Mesenchymal stem cell (in vitro differentiated cells and primary cell): ENCODE measurements at regions not wholly inside any gene's neighbourhood (a gene's known extent, or its start where the extent isn't known, plus 50 kb on each side); places are given as distances from the start of the nearest gene placed in this dataset.

Source experiments
- DNase-seq: peaks from one replicate; pipeline ENCODE4 v3.0.0-alpha.2; 2013
- H2AFZ ChIP-seq: one replicate; pipeline ENCODE4 v1.6.1; 2013; ENCODE audit warnings: low read depth, mild to moderate bottlenecking, control low read depth, inconsistent platforms, low read length, moderate library complexity
- H2AK5ac ChIP-seq: 2 replicates; pipeline ENCODE4 v1.6.1; 2013; ENCODE audit warnings: low read length, moderate library complexity, mild to moderate bottlenecking, inconsistent platforms; ENCODE audit not compliant: severe bottlenecking
- H2BK120ac ChIP-seq: one replicate; pipeline ENCODE4 v1.6.1; 2013; ENCODE audit warnings: low read depth, mild to moderate bottlenecking, inconsistent platforms, low read length, moderate library complexity
- H2BK12ac ChIP-seq, 2 experiments: one replicate each; pipeline ENCODE4 v1.6.1; 2013; ENCODE audit warnings: inconsistent platforms in 2 of 2, low read length in 2 of 2, mild to moderate bottlenecking in 2 of 2, moderate library complexity in 2 of 2, control low read depth in 1 of 2
- H2BK15ac ChIP-seq: one replicate; pipeline ENCODE4 v1.6.1; 2013; ENCODE audit warnings: mild to moderate bottlenecking, low read depth, inconsistent platforms; ENCODE audit not compliant: poor library complexity, severe bottlenecking
- H2BK5ac ChIP-seq: 2 replicates; pipeline ENCODE4 v1.6.1; 2013; ENCODE audit warnings: low read depth, mild to moderate bottlenecking, low read length, control low read depth, inconsistent platforms; ENCODE audit not compliant: poor library complexity, severe bottlenecking
- H3K14ac ChIP-seq, 2 experiments: one replicate each; pipeline ENCODE4 v1.6.1; 2013; ENCODE audit warnings: inconsistent platforms in 2 of 2, low read length in 2 of 2, control low read depth in 1 of 2, mild to moderate bottlenecking in 1 of 2, moderate library complexity in 1 of 2
- H3K18ac ChIP-seq, 2 experiments: one replicate each; pipeline ENCODE4 v1.6.1; 2013; ENCODE audit warnings: inconsistent platforms in 2 of 2, low read length in 2 of 2, control low read depth in 1 of 2, low read depth in 1 of 2, mild to moderate bottlenecking in 1 of 2
- H3K23ac ChIP-seq, 2 experiments: one replicate each; pipeline ENCODE4 v1.6.1; 2013; ENCODE audit warnings: inconsistent platforms in 2 of 2, low read length in 2 of 2, mild to moderate bottlenecking in 2 of 2, moderate library complexity in 2 of 2, control low read depth in 1 of 2
- H3K27ac ChIP-seq: 2 replicates; pipeline ENCODE4 v1.5.1; 2013; ENCODE audit warnings: mild to moderate bottlenecking, moderate library complexity, low read length, control low read depth, inconsistent platforms; ENCODE audit not compliant: poor library complexity, severe bottlenecking
- H3K27me3 ChIP-seq, 2 experiments: 2 replicates each; pipeline versions ENCODE4 v1.6.1 to v1.7.0; 2013; ENCODE audit warnings: low read length in 2 of 2, mild to moderate bottlenecking in 2 of 2, moderate library complexity in 2 of 2, control low read depth in 1 of 2, inconsistent platforms in 1 of 2; ENCODE audit not compliant: control insufficient read depth in 1 of 2, insufficient read depth in 1 of 2
- H3K36me3 ChIP-seq, 2 experiments: 2 replicates each; pipeline versions ENCODE4 v1.6.1 to v1.7.0; 2013; ENCODE audit warnings: low read length in 2 of 2, control low read depth in 1 of 2, inconsistent platforms in 1 of 2, low read depth in 1 of 2, mild to moderate bottlenecking in 1 of 2; ENCODE audit not compliant: insufficient read depth in 2 of 2, control insufficient read depth in 1 of 2
- H3K4ac ChIP-seq, 2 experiments: one replicate each; pipeline ENCODE4 v1.6.1; 2013; ENCODE audit warnings: inconsistent platforms in 2 of 2, low read length in 2 of 2, mild to moderate bottlenecking in 2 of 2, moderate library complexity in 2 of 2, control low read depth in 1 of 2, low read depth in 1 of 2
- H3K4me1 ChIP-seq: 2 replicates; pipeline ENCODE4 v1.6.1; 2013; ENCODE audit warnings: low read depth, low read length, control low read depth; ENCODE audit not compliant: control insufficient read depth, insufficient read depth
- H3K4me2 ChIP-seq: 2 replicates; pipeline ENCODE4 v1.6.1; 2013; ENCODE audit warnings: low read length, mild to moderate bottlenecking, inconsistent platforms; ENCODE audit not compliant: poor library complexity, severe bottlenecking
- H3K4me3 ChIP-seq, 2 experiments: 2 replicates each; pipeline versions ENCODE4 v1.5.1 to v1.7.0; 2013; ENCODE audit warnings: low read length in 2 of 2, mild to moderate bottlenecking in 2 of 2, control low read depth in 1 of 2, low read depth in 1 of 2; ENCODE audit not compliant: insufficient read depth in 1 of 2
- H3K79me1 ChIP-seq: replicated peaks from 2 replicates; pipeline ENCODE4 v1.6.1; 2013; ENCODE audit warnings: mild to moderate bottlenecking, control low read depth, low read length, inconsistent platforms; ENCODE audit not compliant: poor library complexity, severe bottlenecking
- H3K9ac ChIP-seq: 2 replicates; pipeline ENCODE4 v1.7.0; 2013; ENCODE audit warnings: mild to moderate bottlenecking, low read length, moderate library complexity
- H3K9me3 ChIP-seq: 2 replicates; pipeline ENCODE4 v1.7.0; 2013; ENCODE audit warnings: mild to moderate bottlenecking, low read length; ENCODE audit not compliant: control insufficient read depth
- H4K8ac ChIP-seq: one replicate; pipeline ENCODE4 v1.6.1; 2013; ENCODE audit warnings: inconsistent platforms, mild to moderate bottlenecking, low read length, moderate library complexity
- H4K91ac ChIP-seq: one replicate; pipeline ENCODE4 v1.6.1; 2013; ENCODE audit warnings: mild to moderate bottlenecking, low read length, inconsistent platforms
- WGBS: methylation state at CpG from one replicate; pipeline ENCODE4 v1.1.7; 2013; ENCODE audit warnings: mixed read lengths; 5-methylcytosine and 5-hydroxymethylcytosine counted together

DNA sequence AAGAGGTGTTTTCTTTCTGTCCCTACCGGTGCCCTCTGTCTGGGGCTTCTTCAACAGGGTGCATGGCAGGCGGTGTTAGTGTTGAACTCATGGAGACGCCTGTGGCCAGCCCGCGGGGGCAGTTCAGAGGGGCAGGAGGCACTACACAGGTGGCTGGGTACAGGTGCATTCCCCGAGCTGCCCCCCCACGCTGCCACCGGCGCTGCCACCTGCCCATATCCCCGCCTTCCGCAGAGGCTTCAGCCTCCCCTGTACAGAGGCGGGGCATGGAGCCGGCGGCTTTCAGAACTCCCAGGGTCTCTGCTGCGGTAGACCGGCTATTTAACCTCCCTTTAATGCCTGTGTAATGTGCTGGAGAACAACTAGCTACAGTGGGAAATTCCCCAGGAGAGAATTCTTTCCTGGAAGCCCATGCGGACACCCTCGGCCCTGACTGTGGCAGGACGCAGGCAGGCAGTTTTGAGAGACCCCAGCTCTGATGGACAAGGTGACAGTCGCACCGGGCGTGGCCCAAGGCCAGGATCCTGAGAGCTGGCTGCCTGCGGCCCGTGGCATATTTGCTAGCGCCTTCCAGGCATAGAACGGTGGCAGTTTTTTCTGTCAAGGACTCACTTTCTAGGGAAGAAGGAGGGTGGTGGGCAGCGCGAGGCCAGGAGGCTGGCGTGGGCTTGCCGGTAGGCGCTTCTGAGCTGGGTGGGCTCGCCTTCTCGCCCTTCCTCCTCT is 53.7 kb upstream of the ZNF32 start:
- 89% methylated on average over 33 of the region's 33 CpGs for WGBS
- no peak overlapping the region for H2BK15ac ChIP-seq
- H2BK120ac ChIP-seq = no peak overlapping the region
- no peaks in the 10 kb centered on the region for H3K9me3 ChIP-seq
- peaks cover 4 to 32% of the 10 kb centered on the region in 2 experiments for H3K27me3 ChIP-seq
- H4K8ac ChIP-seq = no peak overlapping the region
- no peaks in the 10 kb centered on the region for H3K79me1 ChIP-seq
- no peak overlapping the region for H3K9ac ChIP-seq
- DNase-seq = no peak
- H2BK5ac ChIP-seq = no peak overlapping the region
- peak overlapping the region; percentile 28 for H4K91ac ChIP-seq
- no peak overlapping the region for H3K14ac ChIP-seq
- no peak overlapping the region for H3K4me3 ChIP-seq
- no peak overlapping the region for H2AK5ac ChIP-seq
- H2AFZ ChIP-seq = no peak overlapping the region
- no peaks in the 10 kb centered on the region for H3K36me3 ChIP-seq
- H3K4ac ChIP-seq = no peak overlapping the region
- no peak overlapping the region for H3K4me2 ChIP-seq
- H3K4me1 ChIP-seq = peaks cover 6% of the 10 kb centered on the region
- H3K27ac ChIP-seq = no peak overlapping the region
- H2BK12ac ChIP-seq = no peak overlapping the region
- H3K18ac ChIP-seq = no peak overlapping the region
- H3K23ac ChIP-seq = no peak overlapping the region

DNA sequence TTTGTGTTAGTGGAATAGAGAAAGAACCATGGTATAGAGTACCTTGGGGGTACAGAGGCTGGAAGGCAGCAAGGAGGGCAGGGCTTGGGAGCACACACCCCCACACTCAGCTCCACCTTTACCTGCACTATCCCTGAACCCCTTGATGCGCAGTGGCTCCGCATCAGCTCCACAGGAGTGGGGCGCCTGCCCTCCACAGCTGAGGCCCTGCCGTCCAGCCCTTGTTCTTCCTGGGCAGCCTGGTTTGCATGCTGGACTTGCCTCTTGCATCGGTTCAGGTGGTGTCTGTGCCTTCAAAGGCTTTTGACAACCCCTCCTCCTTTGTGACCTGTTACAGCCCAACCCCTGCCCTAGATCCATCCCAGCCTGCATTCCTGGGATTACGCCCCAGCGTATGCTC is 52.6 kb upstream of the ZNF32 start:
- Histone ChIP-seq H3K4me3 (no peak overlapping the region), H4K91ac (peak overlapping the region; percentile 34), H3K4me2 (no peak overlapping the region), H2AFZ (no peak overlapping the region), H3K4me1 (peaks cover 6% of the 10 kb centered on the region), H4K8ac (no peak overlapping the region), H3K79me1 (no peaks in the 10 kb centered on the region), H3K36me3 (no peaks in the 10 kb centered on the region), H2BK12ac (peak overlapping the region in 1 of 2 experiments; percentile 29), H2BK120ac (no peak overlapping the region), H3K14ac (peak overlapping the region in 1 of 2 experiments; percentile 35), H3K4ac (no peak overlapping the region), H2BK5ac (no peak overlapping the region), H3K9me3 (no peaks in the 10 kb centered on the region), H3K23ac (no peak overlapping the region), H3K18ac (peak overlapping the region in 1 of 2 experiments; percentile 34), H2AK5ac (no peak overlapping the region), H3K27ac (no peak overlapping the region), H3K9ac (no peak overlapping the region), H3K27me3 (peaks cover 4 to 32% of the 10 kb centered on the region in 2 experiments), H2BK15ac (no peak overlapping the region)
- 97% methylated on average over 5 of the region's 7 CpGs for WGBS
- no peak for DNase-seq

DNA sequence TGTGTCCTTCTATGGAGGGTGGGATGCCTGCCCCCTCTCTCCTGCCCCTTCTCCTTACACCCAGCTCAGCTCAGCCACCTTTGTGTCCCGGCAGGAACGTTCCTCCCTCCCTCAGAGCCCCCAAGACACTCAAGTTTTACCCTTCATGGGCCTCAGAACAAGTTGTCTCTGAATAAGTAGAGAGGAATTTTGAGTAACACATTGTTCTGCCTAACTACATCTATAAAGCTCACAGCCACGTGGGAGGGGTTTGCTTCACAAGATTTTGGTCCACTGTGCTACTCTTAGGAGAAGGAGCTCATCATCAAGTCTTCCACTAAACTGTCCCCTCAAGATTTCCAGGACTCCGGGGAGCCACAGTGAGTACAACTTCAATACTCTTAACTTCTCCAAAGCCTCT is 51.6 kb upstream of the ZNF32 start:
- DNase-seq = no peak
- no peaks in the 10 kb centered on the region for H3K36me3 ChIP-seq
- H2AK5ac ChIP-seq = no peak overlapping the region

DNA sequence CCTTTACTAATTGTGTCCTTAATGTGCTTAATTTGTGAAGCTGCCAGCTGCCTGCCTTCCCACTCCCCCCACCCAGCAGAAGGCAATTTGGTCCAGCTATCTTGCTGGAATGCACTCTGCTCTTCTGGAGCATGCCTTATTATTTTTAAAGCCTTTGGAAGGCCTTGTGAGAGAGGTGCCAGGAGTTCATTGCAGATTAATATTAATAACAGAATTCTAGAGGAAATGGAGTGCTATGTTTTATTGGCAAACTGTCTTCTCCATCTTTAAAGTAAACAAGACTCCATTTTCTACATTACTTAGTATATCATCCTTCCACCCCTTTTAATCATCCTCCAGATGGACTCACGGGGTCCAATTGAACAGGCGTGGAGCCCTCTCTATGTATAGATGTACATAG is 50.8 kb upstream of the ZNF32 start:
- H3K79me1 ChIP-seq = no peaks in the 10 kb centered on the region
- DNase-seq = no peak
- WGBS = 100% methylated on average over 1 of the region's 2 CpGs
- H3K27me3 ChIP-seq = peaks cover 7 to 34% of the 10 kb centered on the region in 2 experiments
- no peak overlapping the region for H2BK120ac ChIP-seq
- peak overlapping the region in 1 of 2 experiments; percentile 19 for H3K18ac ChIP-seq
- no peak overlapping the region for H3K4me3 ChIP-seq
- H2AK5ac ChIP-seq = no peak overlapping the region
- no peaks in the 10 kb centered on the region for H3K36me3 ChIP-seq
- H3K4ac ChIP-seq = no peak overlapping the region
- H2BK15ac ChIP-seq = no peak overlapping the region
- no peak overlapping the region for H3K14ac ChIP-seq
- no peak overlapping the region for H2BK5ac ChIP-seq
- no peaks in the 10 kb centered on the region for H3K9me3 ChIP-seq
- H2AFZ ChIP-seq = no peak overlapping the region
- H3K4me2 ChIP-seq = no peak overlapping the region
- no peak overlapping the region for H3K23ac ChIP-seq
- no peak overlapping the region for H4K8ac ChIP-seq
- peak overlapping the region in 1 of 2 experiments; percentile 46 for H2BK12ac ChIP-seq
- H3K4me1 ChIP-seq = peaks cover 7% of the 10 kb centered on the region
- no peak overlapping the region for H3K27ac ChIP-seq
- H3K9ac ChIP-seq = no peak overlapping the region
- no peak overlapping the region for H4K91ac ChIP-seq

More for the DNA sequence above, 51.6 kb upstream of the ZNF32 start:
- Histone ChIP-seq H3K23ac (no peak overlapping the region), H3K4me2 (no peak overlapping the region), H3K4me1 (peaks cover 6% of the 10 kb centered on the region), H4K91ac (no peak overlapping the region), H3K4me3 (no peak overlapping the region), H3K9me3 (no peaks in the 10 kb centered on the region), H3K18ac (peak overlapping the region in 1 of 2 experiments; percentile 40), H4K8ac (no peak overlapping the region), H2BK5ac (no peak overlapping the region), H3K27ac (no peak overlapping the region), H3K9ac (no peak overlapping the region), H2BK12ac (peak overlapping the region; percentile 40 to 46), H3K79me1 (no peaks in the 10 kb centered on the region), H2BK15ac (no peak overlapping the region), H3K14ac (no peak overlapping the region), H3K4ac (peak overlapping the region in 1 of 2 experiments; percentile 43), H2AFZ (no peak overlapping the region), H3K27me3 (peaks cover 6 to 34% of the 10 kb centered on the region in 2 experiments), H2BK120ac (no peak overlapping the region)
- 38% methylated on average over 3 of the region's 4 CpGs for WGBS
